Cardiac muscle cell (in vitro differentiated cells and primary cell): ENCODE measurements at regions not wholly inside any gene's neighbourhood (a gene's known extent, or its start where the extent isn't known, plus 50 kb on each side); places are given as distances from the start of the nearest gene placed in this dataset.
A peak's percentile ranks its signal among the peaks of the same experiment; 100 is the strongest.

Experiments used
- DNase-seq, 2 donors: peaks; one replicate each; pipeline versions ENCODE4 v3.0.0 to v3.0.0-alpha.2; 2010 to 2017; ENCODE audit warnings: low read depth in 1 of 2, low spot score in 1 of 2
- H3K27ac ChIP-seq: fragments of 200-600 bp; sonication (generic); 2 replicates; pipeline ENCODE4 v1.5.1; 2016
- H3K27me3 ChIP-seq: fragments of 200-600 bp; sonication (generic); 2 replicates; pipeline ENCODE4 v1.6.0; 2016; ENCODE audit warnings: control low read depth
- H3K36me3 ChIP-seq: fragments of 200-600 bp; sonication (generic); 2 replicates; pipeline ENCODE4 v1.5.1; 2016; ENCODE audit warnings: control low read depth
- H3K4me1 ChIP-seq: fragments of 200-600 bp; sonication (generic); 2 replicates; pipeline ENCODE4 v1.8.1; 2017; ENCODE audit warnings: low read depth, mild to moderate bottlenecking, mixed run types
- H3K4me3 ChIP-seq: fragments of 200-600 bp; sonication (generic); 2 replicates; pipeline ENCODE4 v1.5.1; 2016; ENCODE audit warnings: mild to moderate bottlenecking
- H3K9me3 ChIP-seq: fragments of 200-600 bp; sonication (generic); 2 replicates; pipeline ENCODE4 v1.5.1; 2017; ENCODE audit warnings: low read depth, mild to moderate bottlenecking, control low read depth
- CTCF ChIP-seq: IDR thresholded peaks from 2 replicates; pipeline ENCODE4 v1.5.1; 2012; ENCODE audit warnings: low read depth, mild to moderate bottlenecking, low read length

- peaks cover 31% of the 10 kb centered on the region for H3K4me1 ChIP-seq
- peak overlapping the region; percentile 63 for H3K27ac ChIP-seq
- peak in 1 of 2 donors; percentile 6 for DNase-seq
- no peaks in the 10 kb centered on the region for H3K27me3 ChIP-seq
- H3K4me3 ChIP-seq: no peak overlapping the region
- H3K9me3 ChIP-seq: no peaks in the 10 kb centered on the region
- no peaks in the 10 kb centered on the region for H3K36me3 ChIP-seq
- no peak for TF ChIP-seq CTCF
Observed at GRCh38 chr2:134774786-134775641, 56.2 kb upstream of the TMEM163 start.

GRCh38 chr2:134776836-134777235 is 58.0 kb upstream of the TMEM163 start:
- no peaks in the 10 kb centered on the region for H3K27me3 ChIP-seq
- H3K4me3 ChIP-seq: no peak overlapping the region

GRCh38 chr2:134777593-134777992 is 58.8 kb upstream of the TMEM163 start:
- Histone ChIP-seq H3K27me3 (no peaks in the 10 kb centered on the region), H3K27ac (no peak overlapping the region), H3K4me1 (peaks cover 30% of the 10 kb centered on the region), H3K4me3 (no peak overlapping the region), H3K36me3 (no peaks in the 10 kb centered on the region), H3K9me3 (no peaks in the 10 kb centered on the region)
- TF ChIP-seq CTCF: no peak
- DNase-seq: no peak

More at GRCh38 chr2:134776836-134777235, 58.0 kb upstream of the TMEM163 start:
- Histone ChIP-seq H3K36me3 (no peaks in the 10 kb centered on the region), H3K27ac (no peak overlapping the region), H3K4me1 (peaks cover 31% of the 10 kb centered on the region), H3K9me3 (no peaks in the 10 kb centered on the region)
- no peak for TF ChIP-seq CTCF
- no peak for DNase-seq

- Histone ChIP-seq H3K4me1 (peaks cover 24% of the 10 kb centered on the region), H3K9me3 (no peaks in the 10 kb centered on the region), H3K4me3 (no peak overlapping the region), H3K27ac (no peak overlapping the region), H3K27me3 (no peaks in the 10 kb centered on the region), H3K36me3 (no peaks in the 10 kb centered on the region)
- peak in 1 of 2 donors; percentile 29 for DNase-seq
- peak; percentile 21 for TF ChIP-seq CTCF
Observed at GRCh38 chr2:134778372-134778771, 59.6 kb upstream of the TMEM163 start.

- H3K4me1 ChIP-seq: no peaks in the 10 kb centered on the region
Observed at GRCh38 chr2:134780972-134781371, 57.4 kb upstream of the ACMSD start.

More at GRCh38 chr2:134780972-134781371, 57.4 kb upstream of the ACMSD start:
- no peak overlapping the region for H3K27ac ChIP-seq
- H3K4me3 ChIP-seq: no peak overlapping the region
- H3K27me3 ChIP-seq: no peaks in the 10 kb centered on the region
- no peaks in the 10 kb centered on the region for H3K9me3 ChIP-seq
- TF ChIP-seq CTCF: no peak
- no peaks in the 10 kb centered on the region for H3K36me3 ChIP-seq
- no peak for DNase-seq
